NCI-H446 treated with DMSO at 0.1 percent for 48 hours (cell line): ENCODE measurements at regions not wholly inside any gene's neighbourhood (a gene's known extent, or its start where the extent isn't known, plus 50 kb on each side); places are given as distances from the start of the nearest gene placed in this dataset.
"Not testable (repeated sequence)": the region's sequence is repeated elsewhere in the genome, so short reads cannot be mapped to it uniquely, and the experiment has no call there.

Experiments
- DNase-seq: peaks from one replicate; lab custom pipeline; 2025; lab: John Stamatoyannopoulos, UW

GRCh38 chr17:63019138-63019873, 53.3 kb downstream of the TANC2 start:
- DNase-seq: no peak

GRCh38 chr17:63022567-63022966, 56.5 kb downstream of the TANC2 start:
- no peak for DNase-seq

- DNase-seq: no peak
These were observed 57.0 kb downstream of the TANC2 start for GRCh38 chr17:63023049-63023448.

GRCh38 chr17:63024201-63024600, 58.2 kb downstream of the TANC2 start:
- no peak for DNase-seq

- no peak for DNase-seq
These were observed 58.7 kb downstream of the TANC2 start for GRCh38 chr17:63024716-63025115.

- DNase-seq: not testable (repeated sequence)
These were observed 59.6 kb downstream of the TANC2 start for GRCh38 chr17:63025637-63026036.

GRCh38 chr17:63029541-63029940, 63.5 kb downstream of the TANC2 start:
- no peak for DNase-seq

- DNase-seq: no peak
These were observed 66.1 kb downstream of the TANC2 start for GRCh38 chr17:63032142-63032541.

- no peak for DNase-seq
These were observed 67.1 kb downstream of the TANC2 start for GRCh38 chr17:63033142-63033541.

GRCh38 chr17:63035271-63035670, 69.2 kb downstream of the TANC2 start:
- no peak for DNase-seq

GRCh38 chr17:63035695-63036094, 69.7 kb downstream of the TANC2 start:
- DNase-seq: no peak

- no peak for DNase-seq
These were observed 73.3 kb downstream of the TANC2 start for GRCh38 chr17:63039342-63039741.

- no peak for DNase-seq
These were observed 74.0 kb downstream of the TANC2 start for GRCh38 chr17:63039899-63040602.

- no peak for DNase-seq
These were observed 74.8 kb downstream of the TANC2 start for GRCh38 chr17:63040816-63041215.

GRCh38 chr17:63041251-63041650, 75.2 kb downstream of the TANC2 start:
- no peak for DNase-seq

GRCh38 chr17:63041722-63042121, 75.7 kb downstream of the TANC2 start:
- DNase-seq: no peak

GRCh38 chr17:63042256-63042812, 76.3 kb downstream of the TANC2 start:
- no peak for DNase-seq

GRCh38 chr17:63057560-63057959, 91.5 kb downstream of the TANC2 start:
- DNase-seq: not testable (repeated sequence)

- DNase-seq: no peak
These were observed 100.3 kb downstream of the TANC2 start for GRCh38 chr17:63066158-63066813.

GRCh38 chr17:63069245-63069644, 103.2 kb downstream of the TANC2 start:
- no peak for DNase-seq

GRCh38 chr17:63070031-63070430, 104.0 kb downstream of the TANC2 start:
- no peak for DNase-seq

GRCh38 chr17:63071797-63072196, 105.8 kb downstream of the TANC2 start:
- no peak for DNase-seq

- no peak for DNase-seq
These were observed 109.9 kb downstream of the TANC2 start for GRCh38 chr17:63075969-63076368.
